B cell (primary cell): ENCODE measurements at regions not wholly inside any gene's neighbourhood (a gene's known extent, or its start where the extent isn't known, plus 50 kb on each side); places are given as distances from the start of the nearest gene placed in this dataset.

ENCODE experiments used
- ATAC-seq: fragments of 200-7000 bp; cut with Tn5 transposase; one replicate; pipeline ENCODE4 v1.10.0; 2021; ENCODE audit warnings: low read depth, mild to moderate bottlenecking, moderate number of reproducible peaks, moderate library complexity
- CTCF ChIA-PET: fragments of 350-600 bp; sonication (Branson Sonifier 250); formaldehyde crosslinking; loops from one replicate; lab custom pipeline; 2021; ENCODE audit warnings: antibody characterized with exemption, inconsistent platforms; lab: Charles Lee
- POLR2A ChIA-PET: fragments of 350-600 bp; sonication (Branson Sonifier 250); formaldehyde crosslinking; loops from one replicate; lab custom pipeline; 2021; ENCODE audit warnings: antibody characterized with exemption; lab: Charles Lee
- DNase-seq: peaks from one replicate; pipeline ENCODE4 v3.0.0; 2013
- H2AFZ ChIP-seq: 2 replicates; pipeline ENCODE4 v1.6.1; 2012; ENCODE audit warnings: mild to moderate bottlenecking, low read depth, low read length; ENCODE audit not compliant: insufficient read depth, poor library complexity, severe bottlenecking
- H3K27ac ChIP-seq, 2 donors: 1 replicate in 1 of 2; 2 replicates in 1 of 2; pipeline ENCODE4 v1.5.1; 2012 to 2013; ENCODE audit warnings: low read length in 2 of 2, mild to moderate bottlenecking in 2 of 2, moderate library complexity in 1 of 2
- H3K27me3 ChIP-seq, 4 experiments: fragments of 200-600 bp in 1 of 4; sonication (generic) in 1 of 4; replicated peaks in 1 of 4; 1 replicate in 2 of 4; 2 replicates in 2 of 4; pipeline versions ENCODE4 v1.6.1 to v1.7.0; 2013 to 2016; ENCODE audit warnings: low read length in 3 of 4, mild to moderate bottlenecking in 2 of 4, mixed read lengths in 1 of 4, moderate library complexity in 1 of 4; ENCODE audit not compliant: insufficient read depth in 4 of 4, control insufficient read depth in 3 of 4; ENCODE audit errors: control extremely low read depth in 1 of 4
- H3K36me3 ChIP-seq, 2 experiments: replicated peaks in 1 of 2; 1 replicate in 1 of 2; 2 replicates in 1 of 2; pipeline versions ENCODE4 v1.6.1 to v1.7.1; 2013; ENCODE audit warnings: low read length in 1 of 2; ENCODE audit not compliant: insufficient read depth in 2 of 2, control insufficient read depth in 1 of 2; ENCODE audit errors: control extremely low read depth in 1 of 2, extremely low read depth in 1 of 2
- H3K4me1 ChIP-seq, 2 donors: fragments of 200-600 bp in 1 of 2; sonication (generic) in 1 of 2; 1 replicate in 1 of 2; 2 replicates in 1 of 2; pipeline versions ENCODE4 v1.5.1 to v1.6.1; 2013 to 2017; ENCODE audit warnings: low read length in 2 of 2; ENCODE audit not compliant: control insufficient read depth in 2 of 2, insufficient read depth in 2 of 2
- H3K4me2 ChIP-seq: replicated peaks from 2 replicates; pipeline ENCODE3; 2012; ENCODE audit warnings: mild to moderate bottlenecking, low read depth, low read length; ENCODE audit not compliant: poor library complexity, severe bottlenecking
- H3K4me3 ChIP-seq, 5 experiments: fragments of 200-600 bp in 1 of 5; sonication (generic) in 1 of 5; 1 replicate in 3 of 5; 2 replicates in 2 of 5; pipeline versions ENCODE4 v1.5.1 to v1.7.0; 2011 to 2016; ENCODE audit warnings: low read length in 4 of 5, mild to moderate bottlenecking in 4 of 5, low read depth in 2 of 5, control low read depth in 1 of 5, moderate library complexity in 1 of 5; ENCODE audit not compliant: insufficient read depth in 1 of 5; ENCODE audit errors: control extremely low read depth in 1 of 5, extremely low read depth in 1 of 5
- H3K79me2 ChIP-seq: fragments of 200-600 bp; sonication (generic); one replicate; pipeline ENCODE4 v1.6.0; 2016; ENCODE audit warnings: low read length; ENCODE audit not compliant: control insufficient read depth, insufficient read depth
- H3K9ac ChIP-seq: fragments of 200-600 bp; sonication (generic); 2 replicates; pipeline ENCODE4 v1.6.1; 2017; ENCODE audit warnings: mild to moderate bottlenecking, low read length, moderate library complexity
- H3K9me3 ChIP-seq, 3 donors: one replicate each; pipeline versions ENCODE4 v1.6.1 to v1.7.1; 2013; ENCODE audit warnings: low read length in 2 of 3; ENCODE audit not compliant: control insufficient read depth in 2 of 3, insufficient read depth in 1 of 3; ENCODE audit errors: control extremely low read depth in 1 of 3
- H4K20me1 ChIP-seq: 2 replicates; pipeline ENCODE4 v1.6.0; 2012; ENCODE audit warnings: mild to moderate bottlenecking, low read length; ENCODE audit not compliant: insufficient read depth, control insufficient read depth, poor library complexity, severe bottlenecking
- H3K27ac Mint-ChIP-seq: one replicate; pipeline ENCODE4 v1.8.0; 2021; ENCODE audit warnings: mixed read lengths
- H3K27me3 Mint-ChIP-seq: one replicate; pipeline ENCODE4 v1.8.0; 2021; ENCODE audit warnings: mixed read lengths
- H3K4me1 Mint-ChIP-seq: one replicate; pipeline ENCODE4 v1.8.0; 2021; ENCODE audit warnings: mixed read lengths
- H3K4me3 Mint-ChIP-seq: one replicate; pipeline ENCODE4 v1.8.0; 2021; ENCODE audit warnings: mixed read lengths
- H3K9me3 Mint-ChIP-seq: one replicate; pipeline ENCODE4 v1.8.0; 2022; ENCODE audit warnings: mixed read lengths; ENCODE audit not compliant: insufficient read depth
- CTCF ChIP-seq: fragments of 200-600 bp; IDR thresholded peaks from one replicate; pipeline ENCODE4 v1.8.0; 2022; ENCODE audit warnings: antibody characterized with exemption, mild to moderate bottlenecking
- EZH2 ChIP-seq: IDR thresholded peaks from 2 replicates; pipeline ENCODE4 v1.6.1; 2012; ENCODE audit warnings: borderline replicate concordance, low read depth, mild to moderate bottlenecking, moderate library complexity, low read length; ENCODE audit not compliant: insufficient read depth, poor library complexity, severe bottlenecking
- WGBS: methylation state at CpG from one replicate; pipeline ENCODE4 v1.1.5; 2013; ENCODE audit warnings: missing lambda C conversion rate; ENCODE audit not compliant: insufficient coverage; 5-methylcytosine and 5-hydroxymethylcytosine counted together
- intact Hi-C: fragments of 100-400 bp; cut with micrococcal nuclease; formaldehyde crosslinking; loops from one replicate; pipeline ENCODE4 v1.10.0; 2022

GRCh38 chr21:34004013-34004938 is 69.1 kb upstream of the MRPS6 start:
- no peak overlapping the region for H3K4me2 ChIP-seq
- no peak overlapping the region for H3K4me3 Mint-ChIP-seq
- H3K9me3 Mint-ChIP-seq = no peaks in the 10 kb centered on the region
- no peak overlapping the region for H3K27ac ChIP-seq
- H3K9me3 ChIP-seq = no peaks in the 10 kb centered on the region
- ChIA-PET CTCF (no interaction called here), POLR2A (interaction anchor here (0.6 kb wide), 1 partner anchor 15 kb away, joined by 6 read pairs; no protein-coding TSS in a partner anchor)
- no peaks in the 10 kb centered on the region for H3K4me1 Mint-ChIP-seq
- no peaks in the 10 kb centered on the region for H3K27me3 Mint-ChIP-seq
- H3K27me3 ChIP-seq = peaks cover 0 to 3% (median 1%) of the 10 kb centered on the region in 4 experiments
- no peak overlapping the region for H3K4me3 ChIP-seq
- DNase-seq = no peak
- ATAC-seq = no peak
- no peak overlapping the region for H3K27ac Mint-ChIP-seq
- H4K20me1 ChIP-seq = no peaks in the 10 kb centered on the region
- WGBS = 100% methylated on average over 4 of the region's 7 CpGs
- H3K79me2 ChIP-seq = no peaks in the 10 kb centered on the region
- H2AFZ ChIP-seq = no peak overlapping the region
- intact Hi-C loops = no loop called here
- H3K4me1 ChIP-seq = no peaks in the 10 kb centered on the region
- H3K36me3 ChIP-seq = no peaks in the 10 kb centered on the region
- H3K9ac ChIP-seq = no peak overlapping the region
- no peak for TF ChIP-seq EZH2
- no peak for TF ChIP-seq CTCF

GRCh38 chr21:34003428-34003827 is 70.0 kb upstream of the MRPS6 start:
- Histone ChIP-seq H3K36me3 (no peaks in the 10 kb centered on the region), H3K27me3 (peaks cover 0 to 3% (median 1%) of the 10 kb centered on the region in 4 experiments), H3K9ac (no peak overlapping the region), H2AFZ (no peak overlapping the region), H3K4me2 (no peak overlapping the region), H3K27ac (no peak overlapping the region), H4K20me1 (no peaks in the 10 kb centered on the region), H3K9me3 (no peaks in the 10 kb centered on the region), H3K79me2 (no peaks in the 10 kb centered on the region), H3K4me1 (no peaks in the 10 kb centered on the region), H3K4me3 (no peak overlapping the region)
- WGBS = no CpG with 5 or more reads among the region's 1 CpG
- ChIA-PET CTCF (no interaction called here), POLR2A (interaction anchor here (0.6 kb wide), 1 partner anchor 14 kb away, joined by 6 read pairs; no protein-coding TSS in a partner anchor)
- Mint-ChIP-seq H3K9me3 (no peaks in the 10 kb centered on the region), H3K27me3 (no peaks in the 10 kb centered on the region), H3K4me1 (no peaks in the 10 kb centered on the region), H3K27ac (no peak overlapping the region), H3K4me3 (no peak overlapping the region)
- no peak for ATAC-seq
- DNase-seq = no peak
- TF ChIP-seq CTCF (no peak), EZH2 (no peak)
- intact Hi-C loops = no loop called here
